SK-N-SH treated with all-trans-retinoic acid at 6 μM for 48 hours (cell line): ENCODE measurements at regions not wholly inside any gene's neighbourhood (a gene's known extent, or its start where the extent isn't known, plus 50 kb on each side); places are given as distances from the start of the nearest gene placed in this dataset.

Experiments
- ZC3H10 ChIP-seq: fragments of 250-450 bp; sonication (Bioruptor Pico); IDR thresholded peaks from 2 replicates; pipeline ENCODE4 v1.5.1; 2021; ENCODE audit warnings: mild to moderate bottlenecking, moderate library complexity
- ZFP3 ChIP-seq: fragments of 250-450 bp; sonication (Bioruptor Pico); IDR thresholded peaks from 2 replicates; pipeline ENCODE4 v1.5.0; 2020; ENCODE audit warnings: mild to moderate bottlenecking, moderate library complexity

DNA sequence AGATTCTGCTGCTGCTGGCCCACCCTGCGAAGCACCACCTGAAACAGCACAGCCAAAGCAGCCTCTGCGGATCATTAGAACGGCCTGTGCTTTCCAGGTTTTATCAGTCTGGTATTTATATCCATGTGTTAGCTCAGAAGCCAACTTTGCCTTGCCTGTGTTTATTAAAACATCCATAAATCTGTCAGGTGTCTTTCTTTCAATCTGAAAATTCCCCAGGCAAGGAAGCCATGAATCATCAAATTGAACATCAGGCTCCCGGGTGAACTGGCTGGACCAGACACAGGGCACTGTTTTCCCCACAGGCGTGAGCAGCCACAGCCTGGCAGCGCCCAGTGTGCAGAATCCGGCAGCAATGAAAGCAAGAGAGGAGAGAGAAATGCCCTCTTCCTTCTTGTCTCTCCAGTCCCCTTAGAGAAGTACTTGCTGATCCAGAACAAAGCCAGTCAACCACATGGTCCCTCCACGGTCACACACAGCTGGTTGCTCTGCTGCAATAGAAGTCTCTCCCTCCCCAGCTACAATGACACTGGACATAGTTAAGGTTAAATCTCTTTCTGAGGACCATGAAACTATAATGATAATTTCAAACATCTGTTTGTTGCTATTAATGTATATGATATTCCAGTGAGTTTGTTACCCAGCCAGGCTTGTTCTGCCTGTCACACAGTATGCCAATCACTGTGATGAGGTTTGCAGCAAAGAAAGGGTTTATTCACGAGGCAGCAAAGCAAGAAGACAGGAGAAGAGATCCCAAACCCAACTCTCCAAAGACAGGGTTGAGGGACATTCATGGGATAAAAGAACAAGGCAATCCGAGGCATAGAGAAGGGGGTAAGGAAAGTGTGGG lies 212.1 kb upstream of the FMN2 start:
- TF ChIP-seq ZFP3, result no peak
- no peak for TF ChIP-seq ZC3H10 (CRISPR knock-in tag)
